GM18861 (cell line): ENCODE measurements at regions not wholly inside any gene's neighbourhood (a gene's known extent, or its start where the extent isn't known, plus 50 kb on each side); places are given as distances from the start of the nearest gene placed in this dataset.
A peak's percentile ranks its signal among the peaks of the same experiment; 100 is the strongest.

ENCODE experiments used
- ATAC-seq: cut with Tn5 transposase; IDR thresholded peaks from one replicate; pipeline ENCODE4 v1.9.1; 2021; ENCODE audit not compliant: unreplicated experiment

GRCh38 chr2:204104811-204105210, 168.2 kb downstream of the ICOS start:
- ATAC-seq = no peak

- no peak for ATAC-seq
Observed at GRCh38 chr2:204108330-204108751, 171.8 kb downstream of the ICOS start.

GRCh38 chr2:204108781-204109295, 172.3 kb downstream of the ICOS start:
- ATAC-seq = no peak

- ATAC-seq = no peak
Observed at GRCh38 chr2:204109681-204110080, 173.1 kb downstream of the ICOS start.

- peak; percentile 93 for ATAC-seq
Observed at GRCh38 chr2:204110338-204110741, 173.8 kb downstream of the ICOS start.

- ATAC-seq = no peak
Observed at GRCh38 chr2:204110751-204111516, 174.4 kb downstream of the ICOS start.

GRCh38 chr2:204112084-204112770, 175.7 kb downstream of the ICOS start:
- ATAC-seq = no peak

GRCh38 chr2:204114295-204115136, 178.0 kb downstream of the ICOS start:
- ATAC-seq = no peak

GRCh38 chr2:204115137-204116056, 178.8 kb downstream of the ICOS start:
- ATAC-seq = no peak

- ATAC-seq = no peak
Observed at GRCh38 chr2:204116159-204116792, 179.7 kb downstream of the ICOS start.

- ATAC-seq = no peak
Observed at GRCh38 chr2:204122425-204122824, 185.9 kb downstream of the ICOS start.

GRCh38 chr2:204124140-204124750, 187.7 kb downstream of the ICOS start:
- no peak for ATAC-seq

- no peak for ATAC-seq
Observed at GRCh38 chr2:204126705-204127104, 190.1 kb downstream of the ICOS start.

GRCh38 chr2:204127238-204127637, 190.7 kb downstream of the ICOS start:
- no peak for ATAC-seq

GRCh38 chr2:204129591-204130294, 193.2 kb downstream of the ICOS start:
- ATAC-seq = no peak

GRCh38 chr2:204131621-204132020, 195.1 kb downstream of the ICOS start:
- no peak for ATAC-seq

- no peak for ATAC-seq
Observed at GRCh38 chr2:204133476-204133875, 196.9 kb downstream of the ICOS start.

- ATAC-seq = no peak
Observed at GRCh38 chr2:204134421-204134820, 197.9 kb downstream of the ICOS start.

- no peak for ATAC-seq
Observed at GRCh38 chr2:204135752-204136151, 199.2 kb downstream of the ICOS start.
